AG20443 (cell line): ENCODE measurements at regions not wholly inside any gene's neighbourhood (a gene's known extent, or its start where the extent isn't known, plus 50 kb on each side); places are given as distances from the start of the nearest gene placed in this dataset.
"Not testable (repeated sequence)": the region's sequence is repeated elsewhere in the genome, so short reads cannot be mapped to it uniquely, and the experiment has no call there.

Experiments
- DNase-seq: peaks from one replicate; pipeline ENCODE4 v3.0.0; 2012; ENCODE audit warnings: low spot score, mixed read lengths

- no peak for DNase-seq
These were observed 140.5 kb downstream of the ARL4A start for GRCh38 chr7:12827920-12828319.

- no peak for DNase-seq
These were observed 143.6 kb downstream of the ARL4A start for GRCh38 chr7:12831024-12831423.

- DNase-seq, result no peak
These were observed 146.4 kb downstream of the ARL4A start for GRCh38 chr7:12833829-12834228.

- no peak for DNase-seq
These were observed 147.3 kb downstream of the ARL4A start for GRCh38 chr7:12834782-12835181.

- DNase-seq, result no peak
These were observed 152.2 kb downstream of the ARL4A start for GRCh38 chr7:12839508-12840153.

GRCh38 chr7:12844732-12845131, 157.3 kb downstream of the ARL4A start:
- DNase-seq, result not testable (repeated sequence)

GRCh38 chr7:12847001-12847400, 159.6 kb downstream of the ARL4A start:
- DNase-seq, result no peak

- no peak for DNase-seq
These were observed 163.7 kb downstream of the ARL4A start for GRCh38 chr7:12851142-12851541.

- no peak for DNase-seq
These were observed 164.4 kb downstream of the ARL4A start for GRCh38 chr7:12851841-12852240.

- no peak for DNase-seq
These were observed 167.6 kb downstream of the ARL4A start for GRCh38 chr7:12855036-12855435.

- DNase-seq, result no peak
These were observed 172.3 kb downstream of the ARL4A start for GRCh38 chr7:12859761-12860160.

- DNase-seq, result no peak
These were observed 173.6 kb downstream of the ARL4A start for GRCh38 chr7:12861070-12861469.

GRCh38 chr7:12862146-12862545, 174.7 kb downstream of the ARL4A start:
- DNase-seq, result no peak

GRCh38 chr7:12864470-12865046, 177.1 kb downstream of the ARL4A start:
- DNase-seq, result no peak

GRCh38 chr7:12865593-12865992, 178.2 kb downstream of the ARL4A start:
- no peak for DNase-seq

- no peak for DNase-seq
These were observed 178.8 kb downstream of the ARL4A start for GRCh38 chr7:12866207-12866606.

GRCh38 chr7:12868027-12868426, 180.6 kb downstream of the ARL4A start:
- no peak for DNase-seq

- no peak for DNase-seq
These were observed 182.8 kb downstream of the ARL4A start for GRCh38 chr7:12870219-12870618.

GRCh38 chr7:12872487-12872886, 185.1 kb downstream of the ARL4A start:
- DNase-seq, result no peak

GRCh38 chr7:12873571-12873970, 186.1 kb downstream of the ARL4A start:
- no peak for DNase-seq

- no peak for DNase-seq
These were observed 191.7 kb downstream of the ARL4A start for GRCh38 chr7:12879139-12879538.

- DNase-seq, result no peak
These were observed 194.3 kb downstream of the ARL4A start for GRCh38 chr7:12881712-12882111.

GRCh38 chr7:12882710-12883109, 195.3 kb downstream of the ARL4A start:
- no peak for DNase-seq

GRCh38 chr7:12884033-12884432, 196.6 kb downstream of the ARL4A start:
- DNase-seq, result no peak
